ENCODE measurements at regions not wholly inside any gene's neighbourhood (a gene's known extent, or its start where the extent isn't known, plus 50 kb on each side); places are given as distances from the start of the nearest gene placed in this dataset.

GRCh38 chr4:20030108-20030507 is 221.6 kb upstream of the SLIT2 start:
- no peak for TF ChIP-seq CTCF (conservative IDR thresholded peaks at IDR 0.05 in 1 of 2, IDR thresholded peaks at IDR 0.05 in 1 of 2; ENCODE audit: extremely low read depth in 1 of 2, insufficient read depth in 1 of 2, low read depth in 1 of 2, low read length in 2 of 2)
- TF ChIP-seq EZH2 (IDR thresholded peaks at IDR 0.05; ENCODE audit: borderline replicate concordance, low read length): no peak
